Colonic mucosa (tissue), 4 donors: ENCODE measurements at regions not wholly inside any gene's neighbourhood (a gene's known extent, or its start where the extent isn't known, plus 50 kb on each side); places are given as distances from the start of the nearest gene placed in this dataset.

ENCODE experiments used
- DNase-seq: peaks from one replicate; pipeline ENCODE4 v3.0.0-alpha.2; 2020
- H3K27ac ChIP-seq: fragments of 200-600 bp; one replicate; pipeline ENCODE4 v1.8.0; 2021
- H3K27me3 ChIP-seq: fragments of 200-600 bp; one replicate; pipeline ENCODE4 v1.8.0; 2021
- H3K36me3 ChIP-seq: fragments of 200-600 bp; one replicate; pipeline ENCODE4 v1.8.0; 2021
- H3K4me1 ChIP-seq: fragments of 200-600 bp; one replicate; pipeline ENCODE4 v1.8.0; 2021; ENCODE audit warnings: mild to moderate bottlenecking
- H3K4me3 ChIP-seq: fragments of 200-600 bp; one replicate; pipeline ENCODE4 v1.8.0; 2021
- H3K9ac ChIP-seq, 2 donors: one replicate each; pipeline ENCODE4 v1.7.0; 2013; ENCODE audit warnings: control low read depth in 2 of 2, low read depth in 2 of 2, low read length in 2 of 2
- H3K9me3 ChIP-seq: fragments of 200-600 bp; one replicate; pipeline ENCODE4 v1.8.0; 2021
- CTCF ChIP-seq: fragments of 200-600 bp; IDR thresholded peaks from one replicate; pipeline ENCODE4 v1.8.0; 2022; ENCODE audit warnings: antibody characterized with exemption, mild to moderate bottlenecking
- intact Hi-C: fragments of 100-400 bp; cut with DNase I; formaldehyde crosslinking; loops from one replicate; pipeline ENCODE4 v1.14.1; 2022
- donor health status: healthy.
- donor health status: DM: no; HTN: no; CAD: no.
- donor health status: DM: no; HTN: no; CAD: no.

DNA sequence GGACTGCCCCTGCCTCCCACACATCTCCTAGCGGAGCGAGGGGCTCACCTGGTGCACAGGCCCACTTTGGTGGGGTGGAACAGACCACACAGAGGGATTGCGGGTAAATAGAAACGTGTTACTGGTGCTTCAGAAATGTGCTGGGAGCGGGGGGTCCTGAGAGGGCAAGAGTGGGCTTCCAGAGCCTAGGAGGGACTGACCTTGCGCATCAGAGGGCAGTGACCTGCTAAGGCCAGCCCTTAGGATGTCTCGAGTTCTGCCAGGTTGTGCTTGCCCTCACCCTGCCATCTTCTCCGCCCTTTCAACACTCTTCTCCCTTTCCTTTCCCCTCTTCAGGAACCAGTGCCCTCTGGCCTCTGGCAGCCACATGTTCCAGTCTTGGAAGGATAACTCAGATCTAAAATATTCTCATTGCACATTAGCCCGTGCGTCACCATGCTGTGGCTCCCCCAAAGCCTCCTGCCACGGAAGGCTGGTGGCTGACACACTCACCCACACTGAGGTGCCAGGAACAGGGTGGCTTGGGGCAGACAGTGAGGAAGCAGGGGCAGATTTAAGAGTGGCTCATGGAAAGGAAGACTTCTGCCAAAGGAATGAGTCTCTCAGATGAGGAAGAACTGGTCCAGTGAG lies 89.6 kb downstream of the MCFD2 start:
- no peak overlapping the region for H3K4me3 ChIP-seq
- H3K9me3 ChIP-seq, result no peaks in the 10 kb centered on the region
- H3K36me3 ChIP-seq, result no peaks in the 10 kb centered on the region
- TF ChIP-seq CTCF, result no peak
- DNase-seq, result no peak
- intact Hi-C loops, result no loop called here
- H3K4me1 ChIP-seq, result no peaks in the 10 kb centered on the region
- no peaks in the 10 kb centered on the region for H3K27me3 ChIP-seq
- H3K9ac ChIP-seq, result no peak overlapping the region
- no peak overlapping the region for H3K27ac ChIP-seq

DNA sequence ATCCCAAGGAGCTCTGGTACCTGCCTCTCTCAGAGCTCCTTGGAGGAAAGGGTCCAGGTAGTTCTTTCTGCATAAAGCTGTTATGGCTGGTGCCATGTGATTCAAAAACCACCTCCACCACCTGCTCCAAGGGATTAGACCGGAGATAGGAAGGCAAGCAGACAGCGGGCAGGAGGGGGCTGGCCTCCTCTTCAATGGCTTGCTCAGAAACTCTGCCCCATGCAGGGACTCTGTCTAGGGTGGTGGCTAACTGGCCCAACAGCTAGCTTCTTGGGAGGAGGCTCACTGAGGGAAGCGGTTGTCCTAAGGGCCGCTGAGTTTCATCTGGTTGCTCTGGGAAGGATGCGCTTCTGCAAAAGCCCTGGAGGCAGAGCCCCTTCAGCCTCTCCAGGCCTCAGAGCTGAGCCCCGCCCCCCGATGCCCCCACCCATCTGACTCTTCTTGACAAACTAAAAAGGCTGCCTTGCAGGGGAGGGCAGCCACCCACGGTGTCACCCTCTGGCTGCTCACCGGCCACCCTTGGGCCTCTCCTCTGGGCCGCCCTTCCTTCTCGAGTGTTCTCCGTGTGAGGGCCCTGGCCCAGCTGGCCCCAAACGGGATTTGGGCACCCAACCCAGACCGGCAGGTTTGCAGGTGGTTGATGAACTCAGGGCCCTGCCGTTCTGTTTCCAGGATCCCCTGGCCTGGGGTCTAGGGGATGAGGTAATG lies 90.2 kb downstream of the MCFD2 start:
- intact Hi-C loops, result no loop called here
- no peak for DNase-seq
- Histone ChIP-seq H3K4me3 (no peak overlapping the region), H3K27ac (no peak overlapping the region), H3K9me3 (no peaks in the 10 kb centered on the region), H3K4me1 (no peaks in the 10 kb centered on the region), H3K27me3 (no peaks in the 10 kb centered on the region), H3K9ac (no peak overlapping the region), H3K36me3 (no peaks in the 10 kb centered on the region)
- TF ChIP-seq CTCF, result no peak

DNA sequence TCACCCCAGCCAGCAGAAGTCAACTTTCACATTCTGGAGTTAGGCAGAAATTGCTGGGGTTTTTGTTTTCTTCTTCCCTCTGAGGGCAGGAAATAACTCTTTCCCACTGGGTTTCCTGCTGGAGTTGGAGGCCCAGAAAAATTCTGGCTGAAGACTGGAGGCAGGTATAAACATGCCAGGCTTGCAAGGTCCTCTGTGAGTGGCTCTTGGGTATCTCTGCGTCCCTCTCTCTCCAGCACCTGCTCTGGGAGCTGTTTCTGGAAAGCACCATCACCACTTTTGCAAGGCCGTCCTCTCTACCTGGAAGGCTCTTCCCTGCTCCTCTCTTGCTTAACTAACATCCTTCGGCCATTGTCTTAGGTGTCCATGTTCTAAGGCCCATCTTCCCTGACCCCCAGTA lies 91.0 kb downstream of the MCFD2 start:
- DNase-seq, result no peak
- Histone ChIP-seq H3K4me3 (no peak overlapping the region), H3K36me3 (no peaks in the 10 kb centered on the region), H3K9ac (no peak overlapping the region), H3K4me1 (no peaks in the 10 kb centered on the region), H3K9me3 (no peaks in the 10 kb centered on the region), H3K27me3 (no peaks in the 10 kb centered on the region), H3K27ac (no peak overlapping the region)
- no peak for TF ChIP-seq CTCF
- intact Hi-C loops, result no loop called here

DNA sequence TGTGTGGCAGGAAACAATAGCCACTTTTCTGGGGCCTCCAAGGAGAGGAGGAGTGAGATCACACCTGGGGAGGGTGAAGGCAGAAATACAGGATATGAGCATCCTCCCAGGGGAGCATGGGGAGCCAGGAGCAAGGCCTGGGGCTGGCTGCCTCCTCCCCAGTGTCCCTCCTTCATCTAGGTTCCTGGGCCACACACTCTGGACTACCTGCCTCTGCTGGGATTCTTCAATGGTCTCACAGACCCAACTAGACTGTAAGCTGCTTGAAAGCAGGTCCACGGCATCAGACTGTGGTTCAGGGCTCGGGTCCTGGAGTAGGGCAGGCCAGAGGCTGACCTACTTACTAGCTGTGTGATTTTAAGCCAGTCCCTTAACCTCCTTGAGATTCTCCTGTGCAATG lies 94.0 kb downstream of the MCFD2 start:
- H3K9ac ChIP-seq, result no peak overlapping the region
- no peaks in the 10 kb centered on the region for H3K36me3 ChIP-seq
- no peaks in the 10 kb centered on the region for H3K4me1 ChIP-seq
- no peaks in the 10 kb centered on the region for H3K27me3 ChIP-seq
- H3K4me3 ChIP-seq, result no peak overlapping the region
- no peak for TF ChIP-seq CTCF
- intact Hi-C loops, result no loop called here
- H3K9me3 ChIP-seq, result no peaks in the 10 kb centered on the region
- DNase-seq, result no peak
- H3K27ac ChIP-seq, result no peak overlapping the region

GRCh38 chr2:46818819-46819218 lies 96.8 kb downstream of the MCFD2 start:
- intact Hi-C loops, result no loop called here

More at GRCh38 chr2:46818819-46819218, 96.8 kb downstream of the MCFD2 start:
- Histone ChIP-seq H3K27me3 (no peaks in the 10 kb centered on the region), H3K36me3 (no peaks in the 10 kb centered on the region), H3K9me3 (no peaks in the 10 kb centered on the region), H3K9ac (no peak overlapping the region), H3K4me1 (no peaks in the 10 kb centered on the region), H3K27ac (no peak overlapping the region), H3K4me3 (no peak overlapping the region)
- no peak for DNase-seq
- no peak for TF ChIP-seq CTCF
